GM12878 (cell line): ENCODE measurements at regions not wholly inside any gene's neighbourhood (a gene's known extent, or its start where the extent isn't known, plus 50 kb on each side); places are given as distances from the start of the nearest gene placed in this dataset.

Source experiments
- ASH2L ChIP-seq: fragments of 300-600, 200-600 bp; sonication (generic); IDR thresholded peaks from 2 replicates; pipeline ENCODE4 v1.6.1; 2017; ENCODE audit warnings: low read depth, mild to moderate bottlenecking, borderline replicate concordance
- BCL11A ChIP-seq: IDR thresholded peaks from 2 replicates; pipeline ENCODE4 v1.6.1; 2011; ENCODE audit warnings: low read depth, low read length
- CBX5 ChIP-seq: sonication (generic); IDR thresholded peaks from 2 replicates; pipeline ENCODE4 v1.6.1; 2016; ENCODE audit warnings: low read depth, moderate library complexity, mild to moderate bottlenecking, inconsistent platforms
- CHD2 ChIP-seq: IDR thresholded peaks from 2 replicates; pipeline ENCODE4 v1.6.1; 2011; ENCODE audit warnings: low read depth, low read length, improper control_type of control experiment, borderline replicate concordance
- CREB1 ChIP-seq: IDR thresholded peaks from 2 replicates; pipeline ENCODE4 v1.6.1; 2012; ENCODE audit warnings: low read depth, mild to moderate bottlenecking, inconsistent platforms
- EP300 ChIP-seq, 2 experiments: fragments of 150-350 bp in 1 of 2; IDR thresholded peaks; 2 replicates each; pipeline ENCODE4 v1.6.1; 2011 to 2012; ENCODE audit warnings: low read depth in 2 of 2, low read length in 2 of 2, borderline replicate concordance in 1 of 2, improper control_type of control experiment in 1 of 2, inconsistent platforms in 1 of 2; ENCODE audit not compliant: control insufficient read depth in 1 of 2
- FOS ChIP-seq: IDR thresholded peaks from 3 replicates; pipeline ENCODE4 v1.6.1; 2011; ENCODE audit warnings: borderline replicate concordance; ENCODE audit not compliant: insufficient read length; ENCODE audit errors: extremely low read depth
- KDM1A ChIP-seq: fragments of 200-600 bp; sonication (generic); IDR thresholded peaks from 2 replicates; pipeline ENCODE4 v1.6.1; 2016; ENCODE audit warnings: borderline replicate concordance
- MLLT1 ChIP-seq: fragments of 450-650 bp; IDR thresholded peaks from 2 replicates; pipeline ENCODE4 v1.6.1; 2016; ENCODE audit warnings: mild to moderate bottlenecking
- MYB ChIP-seq: fragments of 150-350 bp; IDR thresholded peaks from 2 replicates; pipeline ENCODE4 v1.6.1; 2014; ENCODE audit warnings: mild to moderate bottlenecking, low read depth, low read length, borderline replicate concordance
- NFXL1 ChIP-seq: fragments of 450-650 bp; IDR thresholded peaks from 2 replicates; pipeline ENCODE4 v1.6.1; 2017; ENCODE audit warnings: antibody characterized with exemption, mild to moderate bottlenecking, borderline replicate concordance
- NR2C1 ChIP-seq: fragments of 450-650 bp; IDR thresholded peaks from 2 replicates; pipeline ENCODE4 v1.6.1; 2017; ENCODE audit warnings: antibody characterized with exemption, mild to moderate bottlenecking, moderate library complexity
- POLR2AphosphoS5 ChIP-seq: IDR thresholded peaks from 2 replicates; pipeline ENCODE4 v1.6.1; 2011; ENCODE audit warnings: mild to moderate bottlenecking, low read length, inconsistent platforms
- RBBP5 ChIP-seq: fragments of 200-600 bp; sonication (generic); conservative IDR thresholded peaks from 2 replicates; pipeline ENCODE4 v1.6.1; 2016
- RUNX3 ChIP-seq: IDR thresholded peaks from 2 replicates; pipeline ENCODE4 v1.6.1; 2012; ENCODE audit warnings: low read length, inconsistent platforms
- SMAD5 ChIP-seq: IDR thresholded peaks from 2 replicates; pipeline ENCODE4 v1.6.1; 2016; ENCODE audit warnings: antibody characterized with exemption, low read depth
- SMARCA5 ChIP-seq: fragments of 450-650 bp; IDR thresholded peaks from 2 replicates; pipeline ENCODE4 v1.6.1; 2017; ENCODE audit warnings: mild to moderate bottlenecking
- STAT3 ChIP-seq: IDR thresholded peaks from 2 replicates; pipeline ENCODE4 v1.6.1; 2011; ENCODE audit warnings: low read depth, low read length, improper control_type of control experiment
- TF ChIP-seq, protein P1 (sequence below): fragments of 450-650 bp; IDR thresholded peaks from 2 replicates; pipeline ENCODE4 v1.6.1; 2017; ENCODE audit warnings: mild to moderate bottlenecking, moderate library complexity
- TF ChIP-seq, protein P2 (sequence below): fragments of 450-650 bp; conservative IDR thresholded peaks from 2 replicates; pipeline ENCODE4 v1.6.1; 2017; ENCODE audit warnings: mild to moderate bottlenecking, moderate library complexity
- TF ChIP-seq, protein P3 (sequence below): fragments of 450-650 bp; IDR thresholded peaks from 2 replicates; pipeline ENCODE4 v1.6.1; 2014; ENCODE audit warnings: mild to moderate bottlenecking
- TF ChIP-seq, protein P4 (sequence below): IDR thresholded peaks from 2 replicates; pipeline ENCODE4 v1.6.1; 2012; ENCODE audit warnings: low read length, inconsistent platforms

GRCh38 chr4:53688186-53688790 lies 97.0 kb upstream of the LNX1 start (continued):
- TF ChIP-seq CREB1 (0 out of 2 replicates have a peak, but pooled peaks have one; percentile 11), RUNX3 (peak; percentile 95), POLR2AphosphoS5 (no peak), STAT3 (no peak), SMARCA5 (no peak), RBBP5 (no peak), CBX5 (no peak), FOS (no peak), NFXL1 (no peak), ASH2L (no peak), CHD2 (no peak), NR2C1 (no peak), MLLT1 (peak; percentile 70), KDM1A (no peak), SMAD5 (no peak), MYB (no peak), BCL11A (peak; percentile 30; the same call in 1 of the 2 replicates), EP300 (IDR thresholded peaks at IDR 0.05; ENCODE audit: borderline replicate concordance in 1 of 2, control insufficient read depth in 1 of 2, low read depth in 2 of 2, low read length in 2 of 2) (peak in 1 of 2 experiments; percentile 49; a peak in 1 of 4 replicates)
- TF ChIP-seq, protein P1, sequence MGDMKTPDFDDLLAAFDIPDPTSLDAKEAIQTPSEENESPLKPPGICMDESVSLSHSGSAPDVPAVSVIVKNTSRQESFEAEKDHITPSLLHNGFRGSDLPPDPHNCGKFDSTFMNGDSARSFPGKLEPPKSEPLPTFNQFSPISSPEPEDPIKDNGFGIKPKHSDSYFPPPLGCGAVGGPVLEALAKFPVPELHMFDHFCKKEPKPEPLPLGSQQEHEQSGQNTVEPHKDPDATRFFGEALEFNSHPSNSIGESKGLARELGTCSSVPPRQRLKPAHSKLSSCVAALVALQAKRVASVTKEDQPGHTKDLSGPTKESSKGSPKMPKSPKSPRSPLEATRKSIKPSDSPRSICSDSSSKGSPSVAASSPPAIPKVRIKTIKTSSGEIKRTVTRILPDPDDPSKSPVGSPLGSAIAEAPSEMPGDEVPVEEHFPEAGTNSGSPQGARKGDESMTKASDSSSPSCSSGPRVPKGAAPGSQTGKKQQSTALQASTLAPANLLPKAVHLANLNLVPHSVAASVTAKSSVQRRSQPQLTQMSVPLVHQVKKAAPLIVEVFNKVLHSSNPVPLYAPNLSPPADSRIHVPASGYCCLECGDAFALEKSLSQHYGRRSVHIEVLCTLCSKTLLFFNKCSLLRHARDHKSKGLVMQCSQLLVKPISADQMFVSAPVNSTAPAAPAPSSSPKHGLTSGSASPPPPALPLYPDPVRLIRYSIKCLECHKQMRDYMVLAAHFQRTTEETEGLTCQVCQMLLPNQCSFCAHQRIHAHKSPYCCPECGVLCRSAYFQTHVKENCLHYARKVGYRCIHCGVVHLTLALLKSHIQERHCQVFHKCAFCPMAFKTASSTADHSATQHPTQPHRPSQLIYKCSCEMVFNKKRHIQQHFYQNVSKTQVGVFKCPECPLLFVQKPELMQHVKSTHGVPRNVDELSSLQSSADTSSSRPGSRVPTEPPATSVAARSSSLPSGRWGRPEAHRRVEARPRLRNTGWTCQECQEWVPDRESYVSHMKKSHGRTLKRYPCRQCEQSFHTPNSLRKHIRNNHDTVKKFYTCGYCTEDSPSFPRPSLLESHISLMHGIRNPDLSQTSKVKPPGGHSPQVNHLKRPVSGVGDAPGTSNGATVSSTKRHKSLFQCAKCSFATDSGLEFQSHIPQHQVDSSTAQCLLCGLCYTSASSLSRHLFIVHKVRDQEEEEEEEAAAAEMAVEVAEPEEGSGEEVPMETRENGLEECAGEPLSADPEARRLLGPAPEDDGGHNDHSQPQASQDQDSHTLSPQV, result no peak
- TF ChIP-seq, protein P2, sequence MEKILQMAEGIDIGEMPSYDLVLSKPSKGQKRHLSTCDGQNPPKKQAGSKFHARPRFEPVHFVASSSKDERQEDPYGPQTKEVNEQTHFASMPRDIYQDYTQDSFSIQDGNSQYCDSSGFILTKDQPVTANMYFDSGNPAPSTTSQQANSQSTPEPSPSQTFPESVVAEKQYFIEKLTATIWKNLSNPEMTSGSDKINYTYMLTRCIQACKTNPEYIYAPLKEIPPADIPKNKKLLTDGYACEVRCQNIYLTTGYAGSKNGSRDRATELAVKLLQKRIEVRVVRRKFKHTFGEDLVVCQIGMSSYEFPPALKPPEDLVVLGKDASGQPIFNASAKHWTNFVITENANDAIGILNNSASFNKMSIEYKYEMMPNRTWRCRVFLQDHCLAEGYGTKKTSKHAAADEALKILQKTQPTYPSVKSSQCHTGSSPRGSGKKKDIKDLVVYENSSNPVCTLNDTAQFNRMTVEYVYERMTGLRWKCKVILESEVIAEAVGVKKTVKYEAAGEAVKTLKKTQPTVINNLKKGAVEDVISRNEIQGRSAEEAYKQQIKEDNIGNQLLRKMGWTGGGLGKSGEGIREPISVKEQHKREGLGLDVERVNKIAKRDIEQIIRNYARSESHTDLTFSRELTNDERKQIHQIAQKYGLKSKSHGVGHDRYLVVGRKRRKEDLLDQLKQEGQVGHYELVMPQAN, result no peak
- TF ChIP-seq, protein P3, sequence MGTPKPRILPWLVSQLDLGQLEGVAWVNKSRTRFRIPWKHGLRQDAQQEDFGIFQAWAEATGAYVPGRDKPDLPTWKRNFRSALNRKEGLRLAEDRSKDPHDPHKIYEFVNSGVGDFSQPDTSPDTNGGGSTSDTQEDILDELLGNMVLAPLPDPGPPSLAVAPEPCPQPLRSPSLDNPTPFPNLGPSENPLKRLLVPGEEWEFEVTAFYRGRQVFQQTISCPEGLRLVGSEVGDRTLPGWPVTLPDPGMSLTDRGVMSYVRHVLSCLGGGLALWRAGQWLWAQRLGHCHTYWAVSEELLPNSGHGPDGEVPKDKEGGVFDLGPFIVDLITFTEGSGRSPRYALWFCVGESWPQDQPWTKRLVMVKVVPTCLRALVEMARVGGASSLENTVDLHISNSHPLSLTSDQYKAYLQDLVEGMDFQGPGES, result no peak
- TF ChIP-seq, protein P4, sequence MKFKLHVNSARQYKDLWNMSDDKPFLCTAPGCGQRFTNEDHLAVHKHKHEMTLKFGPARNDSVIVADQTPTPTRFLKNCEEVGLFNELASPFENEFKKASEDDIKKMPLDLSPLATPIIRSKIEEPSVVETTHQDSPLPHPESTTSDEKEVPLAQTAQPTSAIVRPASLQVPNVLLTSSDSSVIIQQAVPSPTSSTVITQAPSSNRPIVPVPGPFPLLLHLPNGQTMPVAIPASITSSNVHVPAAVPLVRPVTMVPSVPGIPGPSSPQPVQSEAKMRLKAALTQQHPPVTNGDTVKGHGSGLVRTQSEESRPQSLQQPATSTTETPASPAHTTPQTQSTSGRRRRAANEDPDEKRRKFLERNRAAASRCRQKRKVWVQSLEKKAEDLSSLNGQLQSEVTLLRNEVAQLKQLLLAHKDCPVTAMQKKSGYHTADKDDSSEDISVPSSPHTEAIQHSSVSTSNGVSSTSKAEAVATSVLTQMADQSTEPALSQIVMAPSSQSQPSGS, result peak; percentile 78
